Hepatocyte (in vitro differentiated cells): ENCODE measurements at regions not wholly inside any gene's neighbourhood (a gene's known extent, or its start where the extent isn't known, plus 50 kb on each side); places are given as distances from the start of the nearest gene placed in this dataset.

ENCODE experiments used
- EZH2 ChIP-seq: fragments of 200-600 bp; sonication (generic); IDR thresholded peaks from 2 replicates; pipeline ENCODE4 v1.6.1; 2016; ENCODE audit warnings: antibody characterized with exemption, mild to moderate bottlenecking, borderline replicate concordance
- TF ChIP-seq, protein P1 (sequence below): fragments of 200-600 bp; sonication (generic); IDR thresholded peaks from 2 replicates; pipeline ENCODE4 v1.5.1; 2016; ENCODE audit warnings: antibody characterized with exemption, mild to moderate bottlenecking; ENCODE audit not compliant: poor library complexity

DNA sequence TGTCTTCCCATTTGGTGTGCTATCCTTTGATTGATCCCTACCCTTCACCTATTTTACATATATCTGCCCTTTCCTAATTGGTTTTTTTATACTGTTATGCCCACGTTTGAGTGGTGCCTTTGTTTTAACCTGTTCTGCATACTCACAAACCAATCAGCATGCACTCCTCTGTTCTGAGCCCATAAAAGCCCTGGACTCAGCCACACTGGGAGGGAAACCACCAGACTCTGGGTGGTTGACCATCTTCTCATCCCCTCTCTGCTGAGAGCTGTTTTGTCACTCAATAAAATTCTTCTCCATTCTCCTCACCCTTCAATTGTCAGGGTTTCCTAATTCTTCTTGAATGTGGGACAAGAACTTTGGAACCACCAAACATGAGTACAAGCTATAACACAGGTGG is 989.8 kb downstream of the ADGRL2 start:
- TF ChIP-seq, protein P1, sequence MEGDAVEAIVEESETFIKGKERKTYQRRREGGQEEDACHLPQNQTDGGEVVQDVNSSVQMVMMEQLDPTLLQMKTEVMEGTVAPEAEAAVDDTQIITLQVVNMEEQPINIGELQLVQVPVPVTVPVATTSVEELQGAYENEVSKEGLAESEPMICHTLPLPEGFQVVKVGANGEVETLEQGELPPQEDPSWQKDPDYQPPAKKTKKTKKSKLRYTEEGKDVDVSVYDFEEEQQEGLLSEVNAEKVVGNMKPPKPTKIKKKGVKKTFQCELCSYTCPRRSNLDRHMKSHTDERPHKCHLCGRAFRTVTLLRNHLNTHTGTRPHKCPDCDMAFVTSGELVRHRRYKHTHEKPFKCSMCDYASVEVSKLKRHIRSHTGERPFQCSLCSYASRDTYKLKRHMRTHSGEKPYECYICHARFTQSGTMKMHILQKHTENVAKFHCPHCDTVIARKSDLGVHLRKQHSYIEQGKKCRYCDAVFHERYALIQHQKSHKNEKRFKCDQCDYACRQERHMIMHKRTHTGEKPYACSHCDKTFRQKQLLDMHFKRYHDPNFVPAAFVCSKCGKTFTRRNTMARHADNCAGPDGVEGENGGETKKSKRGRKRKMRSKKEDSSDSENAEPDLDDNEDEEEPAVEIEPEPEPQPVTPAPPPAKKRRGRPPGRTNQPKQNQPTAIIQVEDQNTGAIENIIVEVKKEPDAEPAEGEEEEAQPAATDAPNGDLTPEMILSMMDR = no peak
- no peak for TF ChIP-seq EZH2
